ENCODE measurements at regions not wholly inside any gene's neighbourhood (a gene's known extent, or its start where the extent isn't known, plus 50 kb on each side); places are given as distances from the start of the nearest gene placed in this dataset.

DNA sequence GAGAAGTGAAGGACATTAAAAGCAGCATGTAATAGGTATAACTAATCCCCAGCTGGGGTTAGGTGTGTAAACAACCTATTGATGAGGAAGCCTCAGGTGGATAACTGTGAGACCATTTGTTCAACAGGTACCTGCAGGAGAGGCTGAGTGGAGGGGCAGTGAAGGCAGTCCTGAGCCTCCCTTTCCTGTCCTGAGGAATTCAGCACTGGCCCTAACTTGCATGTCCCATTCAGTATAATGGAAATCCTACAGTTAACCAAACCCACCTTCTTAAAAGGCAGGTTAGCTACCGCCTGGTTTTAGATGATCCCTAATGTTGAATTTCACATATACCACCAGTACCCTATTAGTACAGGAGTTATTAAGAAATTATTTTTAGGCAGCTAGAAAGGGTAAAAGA, 225.9 kb upstream of the GOT2 start:
- no peak for TF ChIP-seq CTCF (IDR thresholded peaks at IDR 0.05)
- no peak for TF ChIP-seq POLR2A (IDR thresholded peaks at IDR 0.05; ENCODE audit: low read depth)
- no peak for TF ChIP-seq EP300 (IDR thresholded peaks at IDR 0.05)
- no peak for TF ChIP-seq POLR2AphosphoS5 (IDR thresholded peaks at IDR 0.05)
